CD14-positive monocyte (primary cell): ENCODE measurements at regions not wholly inside any gene's neighbourhood (a gene's known extent, or its start where the extent isn't known, plus 50 kb on each side); places are given as distances from the start of the nearest gene placed in this dataset.
"Not testable (repeated sequence)": the region's sequence is repeated elsewhere in the genome, so short reads cannot be mapped to it uniquely, and the experiment has no call there.

Experiments used
- DNase-seq, 3 donors: peaks; one replicate each; pipeline ENCODE4 v3.0.0-alpha.2; 2011 to 2022
- H2AFZ ChIP-seq: 2 replicates; pipeline ENCODE4 v1.6.0; 2012; ENCODE audit warnings: mild to moderate bottlenecking, low read depth, low read length, inconsistent platforms; ENCODE audit not compliant: insufficient read depth, poor library complexity, severe bottlenecking
- H3K27ac ChIP-seq, 2 donors: 1 replicate in 1 of 2; 2 replicates in 1 of 2; pipeline ENCODE4 v1.5.1; 2012 to 2013; ENCODE audit warnings: low read length in 2 of 2, control low read depth in 1 of 2, inconsistent platforms in 1 of 2, low read depth in 1 of 2, mild to moderate bottlenecking in 1 of 2
- H3K27me3 ChIP-seq, 2 donors: one replicate each; pipeline versions ENCODE4 v1.6.0 to v1.6.1; 2011 to 2013; ENCODE audit warnings: low read length in 2 of 2; ENCODE audit not compliant: control insufficient read depth in 2 of 2, insufficient read depth in 2 of 2
- H3K36me3 ChIP-seq, 2 donors: replicated peaks in 1 of 2; 1 replicate in 1 of 2; 2 replicates in 1 of 2; pipeline versions ENCODE4 v1.5.1 to v1.6.1; 2012 to 2013; ENCODE audit warnings: low read length in 2 of 2, control low read depth in 1 of 2, inconsistent platforms in 1 of 2, mild to moderate bottlenecking in 1 of 2; ENCODE audit not compliant: insufficient read depth in 2 of 2, control insufficient read depth in 1 of 2
- H3K4me1 ChIP-seq, 2 donors: 1 replicate in 1 of 2; 2 replicates in 1 of 2; pipeline versions ENCODE4 v1.5.1 to v1.6.1; 2012 to 2013; ENCODE audit warnings: low read length in 2 of 2, control low read depth in 1 of 2, inconsistent platforms in 1 of 2, mild to moderate bottlenecking in 1 of 2, moderate library complexity in 1 of 2; ENCODE audit not compliant: insufficient read depth in 2 of 2, control insufficient read depth in 1 of 2
- H3K4me2 ChIP-seq: replicated peaks from 2 replicates; pipeline ENCODE3; 2012; ENCODE audit warnings: low read length, moderate library complexity, mild to moderate bottlenecking; ENCODE audit not compliant: poor library complexity, severe bottlenecking; ENCODE audit errors: extremely low read depth
- H3K4me3 ChIP-seq, 3 experiments: fragments of 200-600 bp in 1 of 3; sonication (generic) in 1 of 3; replicated peaks in 1 of 3; 1 replicate in 2 of 3; 2 replicates in 1 of 3; pipeline ENCODE4 v1.5.1; 2011 to 2013; ENCODE audit warnings: low read length in 3 of 3, mild to moderate bottlenecking in 3 of 3, control low read depth in 2 of 3, low read depth in 2 of 3, inconsistent platforms in 1 of 3, moderate library complexity in 1 of 3
- H3K79me2 ChIP-seq: 2 replicates; pipeline ENCODE4 v1.6.0; 2012; ENCODE audit warnings: mild to moderate bottlenecking, control low read depth, inconsistent platforms, low read length, moderate library complexity; ENCODE audit not compliant: insufficient read depth
- H3K9ac ChIP-seq: 2 replicates; pipeline ENCODE4 v1.6.0; 2017; ENCODE audit warnings: low read length, mild to moderate bottlenecking; ENCODE audit not compliant: insufficient read depth, poor library complexity, severe bottlenecking
- H3K9me3 ChIP-seq, 2 donors: replicated peaks in 1 of 2; 1 replicate in 1 of 2; 2 replicates in 1 of 2; pipeline versions ENCODE4 v1.5.1 to v1.6.1; 2012 to 2013; ENCODE audit warnings: low read length in 2 of 2, control low read depth in 1 of 2; ENCODE audit not compliant: control insufficient read depth in 1 of 2, insufficient read depth in 1 of 2
- H4K20me1 ChIP-seq: 2 replicates; pipeline ENCODE4 v1.6.0; 2012; ENCODE audit warnings: mild to moderate bottlenecking, low read length, control low read depth, moderate library complexity; ENCODE audit not compliant: insufficient read depth
- H3K27ac Mint-ChIP-seq, 7 donors: one replicate each; pipeline ENCODE4 v1.8.0; 2020; ENCODE audit warnings: mild to moderate bottlenecking in 7 of 7, mixed read lengths in 7 of 7, moderate library complexity in 6 of 7, inconsistent platforms in 2 of 7
- H3K27me3 Mint-ChIP-seq, 3 donors: one replicate each; pipeline ENCODE4 v1.8.0; 2021 to 2022; ENCODE audit warnings: low read depth in 3 of 3, mild to moderate bottlenecking in 3 of 3, mixed read lengths in 3 of 3, moderate library complexity in 3 of 3, inconsistent platforms in 1 of 3
- H3K36me3 Mint-ChIP-seq, 2 donors: one replicate each; pipeline ENCODE4 v1.8.0; 2020; ENCODE audit warnings: mixed read lengths in 2 of 2, inconsistent platforms in 1 of 2, mild to moderate bottlenecking in 1 of 2
- H3K4me1 Mint-ChIP-seq: one replicate; pipeline ENCODE4 v1.8.0; 2020; ENCODE audit warnings: mild to moderate bottlenecking, mixed read lengths
- H3K4me3 Mint-ChIP-seq, 2 donors: one replicate each; pipeline ENCODE4 v1.8.0; 2020; ENCODE audit warnings: mild to moderate bottlenecking in 2 of 2, mixed read lengths in 2 of 2, moderate library complexity in 1 of 2
- H3K9me3 Mint-ChIP-seq, 7 donors: one replicate each; pipeline ENCODE4 v1.8.0; 2020 to 2022; ENCODE audit warnings: mixed read lengths in 7 of 7, mild to moderate bottlenecking in 6 of 7, moderate library complexity in 6 of 7, inconsistent platforms in 2 of 7
- CTCF ChIP-seq: fragments of 200-600 bp; IDR thresholded peaks from one replicate; pipeline ENCODE4 v1.8.0; 2022; ENCODE audit warnings: antibody characterized with exemption, mild to moderate bottlenecking
- WGBS: methylation state at CpG from one replicate; pipeline ENCODE4 v1.1.5; 2013; ENCODE audit warnings: missing lambda C conversion rate; ENCODE audit not compliant: insufficient coverage; 5-methylcytosine and 5-hydroxymethylcytosine counted together
- intact Hi-C, 2 donors: fragments of 100-400 bp; cut with micrococcal nuclease; formaldehyde crosslinking; loops; one replicate each; pipeline versions ENCODE4 v1.15.0 to v1.15.1; 2023

GRCh38 chr20:22691369-22692118 is 107.2 kb upstream of the FOXA2 start:
- Mint-ChIP-seq H3K4me3 (no peak overlapping the region), H3K36me3 (no peaks in the 10 kb centered on the region), H3K4me1 (peaks cover 32% of the 10 kb centered on the region), H3K27ac (peak overlapping the region in 2 of 7 donors; percentile 35 to 54), H3K27me3 (no peaks in the 10 kb centered on the region), H3K9me3 (peaks cover 0 to 3% (median 2%) of the 10 kb centered on the region in 7 donors)
- Histone ChIP-seq H3K36me3 (no peaks in the 10 kb centered on the region), H3K4me1 (peaks cover 25 to 38% of the 10 kb centered on the region in 2 donors), H4K20me1 (no peaks in the 10 kb centered on the region), H3K27me3 (no peaks in the 10 kb centered on the region), H3K9ac (no peak overlapping the region), H3K79me2 (no peaks in the 10 kb centered on the region), H3K4me2 (peak overlapping the region; percentile 18), H3K9me3 (no peaks in the 10 kb centered on the region), H3K4me3 (no peak overlapping the region), H3K27ac (no peak overlapping the region), H2AFZ (peak overlapping the region; percentile 55)
- peak; percentile 92 for TF ChIP-seq CTCF
- 32% methylated on average over 22 of the region's 25 CpGs for whole genome bisulfite sequencing
- intact Hi-C loops, result loop anchor here (5.0 to 10.0 kb wide), 4 partner anchors 353 to 653 kb away; partner anchors contain the start of gene THBD (in 1 of the 2)
- peak; percentile 62 to 74 (median 73) for DNase-seq

DNA sequence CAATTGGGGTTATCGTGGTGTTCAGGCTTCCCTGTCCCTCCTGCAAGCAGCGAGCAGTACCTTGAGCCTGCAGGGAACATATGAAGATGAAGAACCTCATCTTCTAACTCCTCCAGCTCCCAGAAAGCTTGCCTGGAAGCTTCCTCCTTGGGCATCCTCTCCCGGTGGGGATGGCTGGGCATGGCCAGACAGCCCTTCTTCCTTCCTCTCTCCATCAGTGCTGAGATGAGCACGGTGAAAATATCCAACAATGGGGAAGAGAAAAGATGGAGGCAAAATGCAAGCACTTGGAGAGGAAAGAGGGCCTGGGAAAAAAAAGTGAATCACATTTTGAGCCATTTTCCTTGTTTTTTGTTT is 107.7 kb upstream of the FOXA2 start:
- no peaks in the 10 kb centered on the region for H3K79me2 ChIP-seq
- H4K20me1 ChIP-seq, result no peaks in the 10 kb centered on the region
- no peak overlapping the region for H3K9ac ChIP-seq
- Mint-ChIP-seq H3K4me1 (peaks cover 29% of the 10 kb centered on the region), H3K4me3 (no peak overlapping the region), H3K36me3 (no peaks in the 10 kb centered on the region), H3K9me3 (peaks cover 0 to 3% (median 1%) of the 10 kb centered on the region in 7 donors), H3K27me3 (no peaks in the 10 kb centered on the region), H3K27ac (no peak overlapping the region)
- no peak overlapping the region for H3K4me3 ChIP-seq
- TF ChIP-seq CTCF, result no peak
- H2AFZ ChIP-seq, result peak overlapping the region; percentile 55
- DNase-seq, result no peak
- no peak overlapping the region for H3K27ac ChIP-seq
- H3K4me2 ChIP-seq, result no peak overlapping the region
- no CpG with 5 or more reads among the region's 4 CpGs for WGBS
- peaks cover 24 to 34% of the 10 kb centered on the region in 2 donors for H3K4me1 ChIP-seq
- H3K27me3 ChIP-seq, result no peaks in the 10 kb centered on the region
- no peaks in the 10 kb centered on the region for H3K36me3 ChIP-seq
- no peaks in the 10 kb centered on the region for H3K9me3 ChIP-seq
- intact Hi-C loops, result loop anchor here (5.0 to 10.0 kb wide), 4 partner anchors 353 to 653 kb away; partner anchors contain the start of gene THBD (in 1 of the 2)

DNA sequence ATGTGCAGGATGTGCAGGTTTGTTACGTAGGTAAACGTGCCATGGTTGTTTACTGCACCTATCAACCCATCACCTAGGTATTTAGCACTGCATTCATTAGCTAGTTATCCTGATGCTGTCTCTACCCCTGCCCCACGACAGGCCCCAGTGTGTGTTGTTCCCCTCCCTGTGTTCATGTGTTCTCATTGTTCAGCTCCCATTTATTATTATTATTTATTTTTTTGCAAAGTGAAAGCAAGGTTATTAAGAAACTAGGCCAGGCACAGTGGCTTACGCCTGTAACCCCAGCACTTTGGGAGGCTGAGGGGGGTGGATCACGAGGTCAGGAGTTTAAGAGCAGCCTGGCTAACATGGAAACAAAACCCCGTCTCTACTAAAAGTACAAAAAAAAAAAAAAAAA is 108.2 kb upstream of the FOXA2 start:
- not testable (repeated sequence) for H2AFZ ChIP-seq

More for the DNA sequence above, 108.2 kb upstream of the FOXA2 start:
- not testable (repeated sequence) for DNase-seq, H3K27me3 Mint-ChIP-seq, H4K20me1 ChIP-seq, H3K9ac ChIP-seq, H3K36me3 ChIP-seq, H3K9me3 ChIP-seq, H3K79me2 ChIP-seq, H3K4me2 ChIP-seq, H3K36me3 Mint-ChIP-seq, H3K4me3 ChIP-seq, H3K4me3 Mint-ChIP-seq, H3K27ac ChIP-seq, H3K27me3 ChIP-seq, H3K9me3 Mint-ChIP-seq, H3K27ac Mint-ChIP-seq
- intact Hi-C loops, result loop anchor here (5.0 to 10.0 kb wide), 4 partner anchors 352 to 652 kb away; partner anchors contain the start of gene THBD (in 1 of the 2)
- H3K4me1 ChIP-seq, result peaks cover 19 to 29% of the 10 kb centered on the region in 2 donors
- no CpG with 5 or more reads among the region's 6 CpGs for WGBS
- peaks cover 24% of the 10 kb centered on the region for H3K4me1 Mint-ChIP-seq
